ENCODE measurements at regions not wholly inside any gene's neighbourhood (a gene's known extent, or its start where the extent isn't known, plus 50 kb on each side); places are given as distances from the start of the nearest gene placed in this dataset.

GRCh38 chr5:133731951-133732350 lies 119.6 kb upstream of the FSTL4 start:
- Histone ChIP-seq H4K20me1 (ENCODE audit: insufficient read depth, low read length) (no peaks in the 10 kb centered on the region), H3K79me2 (ENCODE audit: insufficient read depth, low read length) (no peaks in the 10 kb centered on the region), H3K4me2 (ENCODE audit: insufficient read depth, low read length) (no peak overlapping the region), H3K4me1 (ENCODE audit: insufficient read depth, low read length) (peaks cover 3% of the 10 kb centered on the region), H3K9me3 (ENCODE audit: low read depth, low read length) (no peaks in the 10 kb centered on the region), H3K27me3 (ENCODE audit: insufficient read depth, low read length) (peaks cover 4% of the 10 kb centered on the region), H2AFZ (ENCODE audit: low read length) (no peak overlapping the region), H3K27ac (ENCODE audit: low read depth, low read length) (no peak overlapping the region), H3K4me3 (ENCODE audit: insufficient read depth, low read length) (no peak overlapping the region), H3K36me3 (ENCODE audit: insufficient read depth, low read length) (no peaks in the 10 kb centered on the region)
- DNase-seq (ENCODE audit: insufficient read length, low spot score, missing footprints): no peak
- TF ChIP-seq CTCF (IDR thresholded peaks at IDR 0.05; ENCODE audit: extremely low read depth, low read depth, low read length): no peak

- H3K27ac ChIP-seq (ENCODE audit: low read depth, low read length): no peak overlapping the region
- no peaks in the 10 kb centered on the region for H3K36me3 ChIP-seq (ENCODE audit: insufficient read depth, low read length)
- no peaks in the 10 kb centered on the region for H3K79me2 ChIP-seq (ENCODE audit: insufficient read depth, low read length)
- H4K20me1 ChIP-seq (ENCODE audit: insufficient read depth, low read length): no peaks in the 10 kb centered on the region
- no peaks in the 10 kb centered on the region for H3K9me3 ChIP-seq (ENCODE audit: low read depth, low read length)
- H3K27me3 ChIP-seq (ENCODE audit: insufficient read depth, low read length): peaks cover 8% of the 10 kb centered on the region
- H3K4me3 ChIP-seq (ENCODE audit: insufficient read depth, low read length): no peak overlapping the region
- DNase-seq (ENCODE audit: insufficient read length, low spot score, missing footprints): no peak
- H2AFZ ChIP-seq (ENCODE audit: low read length): no peak overlapping the region
- H3K4me2 ChIP-seq (ENCODE audit: insufficient read depth, low read length): no peak overlapping the region
- no peak for TF ChIP-seq CTCF (IDR thresholded peaks at IDR 0.05; ENCODE audit: extremely low read depth, low read depth, low read length)
- H3K4me1 ChIP-seq (ENCODE audit: insufficient read depth, low read length): peaks cover 3% of the 10 kb centered on the region
Observed at GRCh38 chr5:133730866-133731265, 118.5 kb upstream of the FSTL4 start.

GRCh38 chr5:133730346-133730745 lies 118.0 kb upstream of the FSTL4 start:
- Histone ChIP-seq H3K27me3 (ENCODE audit: insufficient read depth, low read length) (peaks cover 9% of the 10 kb centered on the region), H3K79me2 (ENCODE audit: insufficient read depth, low read length) (no peaks in the 10 kb centered on the region), H2AFZ (ENCODE audit: low read length) (no peak overlapping the region), H3K4me3 (ENCODE audit: insufficient read depth, low read length) (no peak overlapping the region), H3K27ac (ENCODE audit: low read depth, low read length) (no peak overlapping the region), H3K4me1 (ENCODE audit: insufficient read depth, low read length) (peaks cover 1% of the 10 kb centered on the region), H3K9me3 (ENCODE audit: low read depth, low read length) (no peaks in the 10 kb centered on the region), H4K20me1 (ENCODE audit: insufficient read depth, low read length) (no peaks in the 10 kb centered on the region), H3K36me3 (ENCODE audit: insufficient read depth, low read length) (no peaks in the 10 kb centered on the region), H3K4me2 (ENCODE audit: insufficient read depth, low read length) (no peak overlapping the region)
- no peak for DNase-seq (ENCODE audit: insufficient read length, low spot score, missing footprints)
- no peak for TF ChIP-seq CTCF (IDR thresholded peaks at IDR 0.05; ENCODE audit: extremely low read depth, low read depth, low read length)

GRCh38 chr5:133729800-133730199 lies 117.5 kb upstream of the FSTL4 start:
- Histone ChIP-seq H3K4me2 (ENCODE audit: insufficient read depth, low read length) (no peak overlapping the region), H3K79me2 (ENCODE audit: insufficient read depth, low read length) (no peaks in the 10 kb centered on the region), H3K4me1 (ENCODE audit: insufficient read depth, low read length) (no peaks in the 10 kb centered on the region), H2AFZ (ENCODE audit: low read length) (no peak overlapping the region), H3K27me3 (ENCODE audit: insufficient read depth, low read length) (peaks cover 13% of the 10 kb centered on the region), H3K36me3 (ENCODE audit: insufficient read depth, low read length) (no peaks in the 10 kb centered on the region), H3K4me3 (ENCODE audit: insufficient read depth, low read length) (no peak overlapping the region), H3K9me3 (ENCODE audit: low read depth, low read length) (no peaks in the 10 kb centered on the region), H4K20me1 (ENCODE audit: insufficient read depth, low read length) (no peaks in the 10 kb centered on the region), H3K27ac (ENCODE audit: low read depth, low read length) (no peak overlapping the region)
- TF ChIP-seq CTCF (IDR thresholded peaks at IDR 0.05; ENCODE audit: extremely low read depth, low read depth, low read length): no peak
- no peak for DNase-seq (ENCODE audit: insufficient read length, low spot score, missing footprints)
